ENCODE measurements at regions not wholly inside any gene's neighbourhood (a gene's known extent, or its start where the extent isn't known, plus 50 kb on each side); places are given as distances from the start of the nearest gene placed in this dataset.
A peak's percentile ranks its signal among the peaks of the same experiment; 100 is the strongest.

DNA sequence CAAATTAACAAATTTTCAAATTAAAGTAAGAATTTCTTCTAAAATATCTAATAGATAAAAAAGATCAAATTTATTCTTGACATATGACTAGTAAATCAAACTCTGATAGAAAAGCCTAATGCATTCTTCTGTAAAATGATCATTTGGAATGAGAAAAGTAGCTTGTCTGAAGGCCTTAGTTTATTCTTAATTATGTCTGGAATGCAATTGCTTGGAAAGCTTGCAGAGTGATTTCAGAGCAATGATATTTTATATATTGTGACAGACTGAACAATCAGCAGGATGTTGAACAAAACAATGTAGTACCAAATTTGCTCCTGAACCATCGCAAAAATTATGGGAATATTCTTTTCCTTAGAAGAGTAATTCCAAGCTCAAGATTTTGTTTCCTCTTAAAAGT lies 789.6 kb upstream of the NOVA1 start:
- H3K4me3 ChIP-seq (ENCODE audit: insufficient read depth, low read depth, low read length): no peak overlapping the region
- no peaks in the 10 kb centered on the region for H3K9me3 ChIP-seq (ENCODE audit: insufficient read depth, low read depth, low read length)
- H3K36me3 Mint-ChIP-seq (ENCODE audit: low read depth, unreplicated experiment): no peaks in the 10 kb centered on the region
- no peaks in the 10 kb centered on the region for H3K27me3 ChIP-seq (ENCODE audit: insufficient read depth, low read length)
- DNase-seq (ENCODE audit: low read depth): peak; percentile 65
- TF ChIP-seq, protein P1, sequence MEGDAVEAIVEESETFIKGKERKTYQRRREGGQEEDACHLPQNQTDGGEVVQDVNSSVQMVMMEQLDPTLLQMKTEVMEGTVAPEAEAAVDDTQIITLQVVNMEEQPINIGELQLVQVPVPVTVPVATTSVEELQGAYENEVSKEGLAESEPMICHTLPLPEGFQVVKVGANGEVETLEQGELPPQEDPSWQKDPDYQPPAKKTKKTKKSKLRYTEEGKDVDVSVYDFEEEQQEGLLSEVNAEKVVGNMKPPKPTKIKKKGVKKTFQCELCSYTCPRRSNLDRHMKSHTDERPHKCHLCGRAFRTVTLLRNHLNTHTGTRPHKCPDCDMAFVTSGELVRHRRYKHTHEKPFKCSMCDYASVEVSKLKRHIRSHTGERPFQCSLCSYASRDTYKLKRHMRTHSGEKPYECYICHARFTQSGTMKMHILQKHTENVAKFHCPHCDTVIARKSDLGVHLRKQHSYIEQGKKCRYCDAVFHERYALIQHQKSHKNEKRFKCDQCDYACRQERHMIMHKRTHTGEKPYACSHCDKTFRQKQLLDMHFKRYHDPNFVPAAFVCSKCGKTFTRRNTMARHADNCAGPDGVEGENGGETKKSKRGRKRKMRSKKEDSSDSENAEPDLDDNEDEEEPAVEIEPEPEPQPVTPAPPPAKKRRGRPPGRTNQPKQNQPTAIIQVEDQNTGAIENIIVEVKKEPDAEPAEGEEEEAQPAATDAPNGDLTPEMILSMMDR (IDR thresholded peaks at IDR 0.05; ENCODE audit: insufficient read depth, low read depth, low read length): no peak
- no peak for TF ChIP-seq EZH2 (IDR thresholded peaks at IDR 0.05; ENCODE audit: insufficient read depth, low read length)
- H3K9me3 Mint-ChIP-seq (ENCODE audit: unreplicated experiment): no peaks in the 10 kb centered on the region
- peak overlapping the region; percentile 26 for H3K4me2 ChIP-seq (ENCODE audit: low read length)
- no peak for FAIRE-seq
- no peaks in the 10 kb centered on the region for H3K27me3 Mint-ChIP-seq (ENCODE audit: low read depth, unreplicated experiment)
- no peak overlapping the region for H3K4me3 Mint-ChIP-seq (ENCODE audit: unreplicated experiment)
- H3K27ac Mint-ChIP-seq (ENCODE audit: unreplicated experiment): no peak overlapping the region
- H3K4me1 ChIP-seq (ENCODE audit: insufficient read depth, low read length): peaks cover 8% of the 10 kb centered on the region
- H3K79me2 ChIP-seq (ENCODE audit: insufficient read depth, low read length): no peaks in the 10 kb centered on the region
- H3K9ac ChIP-seq (ENCODE audit: low read length): no peak overlapping the region
- no peaks in the 10 kb centered on the region for H4K20me1 ChIP-seq (ENCODE audit: insufficient read depth, low read length)
- H2AFZ ChIP-seq (ENCODE audit: low read depth, low read length): no peak overlapping the region
- H3K36me3 ChIP-seq (ENCODE audit: insufficient read depth, low read length): no peaks in the 10 kb centered on the region
- H3K4me1 Mint-ChIP-seq (ENCODE audit: low read depth, unreplicated experiment): peaks cover 38% of the 10 kb centered on the region
- no peak overlapping the region for H3K27ac ChIP-seq (ENCODE audit: low read depth, low read length)

DNA sequence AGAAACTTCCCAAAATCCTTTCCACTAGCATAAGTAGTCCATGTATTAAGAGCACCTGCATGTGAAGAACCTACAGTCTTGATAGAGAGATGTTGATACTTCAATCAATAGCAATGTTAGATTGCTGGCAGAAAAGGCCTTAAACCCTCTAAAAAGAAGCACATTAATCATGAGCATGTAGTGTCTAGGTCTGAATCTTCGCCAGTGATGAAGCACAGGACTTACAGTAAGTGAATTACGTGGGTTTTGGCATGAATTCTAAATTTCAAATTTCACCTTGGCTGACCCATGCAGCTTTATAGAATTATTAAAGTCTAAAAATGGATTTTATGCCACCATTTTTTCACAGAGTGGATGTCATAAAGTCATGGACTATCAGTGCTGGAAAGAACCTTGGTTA lies 791.6 kb upstream of the NOVA1 start:
- no peaks in the 10 kb centered on the region for H3K36me3 Mint-ChIP-seq (ENCODE audit: low read depth, unreplicated experiment)
- no peaks in the 10 kb centered on the region for H3K36me3 ChIP-seq (ENCODE audit: insufficient read depth, low read length)
- peak; percentile 73 for DNase-seq (ENCODE audit: low read depth)
- H3K27ac Mint-ChIP-seq (ENCODE audit: unreplicated experiment): no peak overlapping the region
- H3K9ac ChIP-seq (ENCODE audit: low read length): no peak overlapping the region
- peaks cover 38% of the 10 kb centered on the region for H3K4me1 Mint-ChIP-seq (ENCODE audit: low read depth, unreplicated experiment)
- H3K4me2 ChIP-seq (ENCODE audit: low read length): no peak overlapping the region
- FAIRE-seq: no peak
- no peak for TF ChIP-seq EZH2 (IDR thresholded peaks at IDR 0.05; ENCODE audit: insufficient read depth, low read length)
- TF ChIP-seq, protein P1 (IDR thresholded peaks at IDR 0.05; ENCODE audit: insufficient read depth, low read depth, low read length): no peak
- H3K79me2 ChIP-seq (ENCODE audit: insufficient read depth, low read length): no peaks in the 10 kb centered on the region
- H3K4me3 Mint-ChIP-seq (ENCODE audit: unreplicated experiment): no peak overlapping the region
- no peak overlapping the region for H2AFZ ChIP-seq (ENCODE audit: low read depth, low read length)
- H3K27me3 ChIP-seq (ENCODE audit: insufficient read depth, low read length): no peaks in the 10 kb centered on the region
- H3K4me1 ChIP-seq (ENCODE audit: insufficient read depth, low read length): peaks cover 8% of the 10 kb centered on the region
- H3K9me3 ChIP-seq (ENCODE audit: insufficient read depth, low read depth, low read length): no peaks in the 10 kb centered on the region
- H3K9me3 Mint-ChIP-seq (ENCODE audit: unreplicated experiment): no peaks in the 10 kb centered on the region
- H4K20me1 ChIP-seq (ENCODE audit: insufficient read depth, low read length): no peaks in the 10 kb centered on the region
- no peak overlapping the region for H3K4me3 ChIP-seq (ENCODE audit: insufficient read depth, low read depth, low read length)
- H3K27me3 Mint-ChIP-seq (ENCODE audit: low read depth, unreplicated experiment): no peaks in the 10 kb centered on the region
- no peak overlapping the region for H3K27ac ChIP-seq (ENCODE audit: low read depth, low read length)

DNA sequence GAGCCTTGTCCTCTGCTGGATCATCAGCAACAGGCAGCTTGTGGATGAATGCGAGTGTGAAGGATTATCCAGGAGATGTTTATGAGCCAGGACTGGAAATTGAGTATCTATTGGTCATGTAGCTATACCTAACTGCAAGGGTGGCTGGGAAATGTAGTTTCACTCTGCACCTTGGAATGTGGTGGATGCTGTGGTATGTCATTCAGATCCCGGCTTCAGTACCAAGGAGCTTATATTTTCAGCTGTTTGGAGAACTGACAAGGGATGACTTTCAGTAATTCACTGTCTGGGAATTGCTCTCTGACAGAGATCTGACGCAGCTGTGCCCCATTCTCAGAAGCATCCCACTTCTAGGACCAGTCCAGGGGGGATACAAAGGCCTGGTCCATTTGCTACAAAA lies 792.3 kb upstream of the NOVA1 start:
- no peak for TF ChIP-seq EZH2 (IDR thresholded peaks at IDR 0.05; ENCODE audit: insufficient read depth, low read length)
- TF ChIP-seq, protein P1 (IDR thresholded peaks at IDR 0.05; ENCODE audit: insufficient read depth, low read depth, low read length): no peak
- H3K27me3 ChIP-seq (ENCODE audit: insufficient read depth, low read length): no peaks in the 10 kb centered on the region

More for the DNA sequence above, 792.3 kb upstream of the NOVA1 start:
- no peak overlapping the region for H3K27ac ChIP-seq (ENCODE audit: low read depth, low read length)
- FAIRE-seq (no peak), DNase-seq (ENCODE audit: low read depth) (peak; percentile 13)
- H3K9me3 Mint-ChIP-seq (ENCODE audit: unreplicated experiment): no peaks in the 10 kb centered on the region
- H3K9me3 ChIP-seq (ENCODE audit: insufficient read depth, low read depth, low read length): no peaks in the 10 kb centered on the region
- no peak overlapping the region for H3K4me3 ChIP-seq (ENCODE audit: insufficient read depth, low read depth, low read length)
- H3K36me3 Mint-ChIP-seq (ENCODE audit: low read depth, unreplicated experiment): no peaks in the 10 kb centered on the region
- no peak overlapping the region for H3K4me2 ChIP-seq (ENCODE audit: low read length)
- H3K4me3 Mint-ChIP-seq (ENCODE audit: unreplicated experiment): no peak overlapping the region
- no peak overlapping the region for H2AFZ ChIP-seq (ENCODE audit: low read depth, low read length)
- peak overlapping the region; percentile 73 for H3K27ac Mint-ChIP-seq (ENCODE audit: unreplicated experiment)
- H3K9ac ChIP-seq (ENCODE audit: low read length): no peak overlapping the region
- no peaks in the 10 kb centered on the region for H3K36me3 ChIP-seq (ENCODE audit: insufficient read depth, low read length)
- H3K27me3 Mint-ChIP-seq (ENCODE audit: low read depth, unreplicated experiment): no peaks in the 10 kb centered on the region
- no peaks in the 10 kb centered on the region for H4K20me1 ChIP-seq (ENCODE audit: insufficient read depth, low read length)
- no peaks in the 10 kb centered on the region for H3K79me2 ChIP-seq (ENCODE audit: insufficient read depth, low read length)
- H3K4me1 ChIP-seq (ENCODE audit: insufficient read depth, low read length): peaks cover 8% of the 10 kb centered on the region
- H3K4me1 Mint-ChIP-seq (ENCODE audit: low read depth, unreplicated experiment): peaks cover 38% of the 10 kb centered on the region
